IMR-90 (cell line): ENCODE measurements at regions not wholly inside any gene's neighbourhood (a gene's known extent, or its start where the extent isn't known, plus 50 kb on each side); places are given as distances from the start of the nearest gene placed in this dataset.

ENCODE experiments used
- ATAC-seq: fragments of 200-7000 bp; cut with Tn5 transposase; 2 replicates; pipeline ENCODE4 v1.9.1; 2020; ENCODE audit warnings: low read depth, mild to moderate bottlenecking, moderate library complexity
- BruUV-seq: library from RNA; stranded (reverse); fragments of 400-500 nt; replicated peaks from 2 replicates; lab custom pipeline; 2021; lab: Mats Ljungman, UMichigan
- CTCF ChIA-PET: fragments of 300-600 bp; formaldehyde crosslinking; extraction: SDS; loops from one replicate; lab custom pipeline; 2021; ENCODE audit warnings: antibody characterized with exemption; lab: Yijun Ruan, JAX
- POLR2A ChIA-PET: fragments of 300-600 bp; sonication (Branson Sonifier 250); formaldehyde crosslinking; loops from one replicate; lab custom pipeline; 2022; ENCODE audit warnings: antibody characterized with exemption; ENCODE audit not compliant: unreplicated experiment; lab: Charles Lee
- DNase-seq: peaks from one replicate; pipeline ENCODE4 v3.0.0; 2013
- H2AFZ ChIP-seq: replicated peaks from 2 replicates; pipeline ENCODE3; 2013; ENCODE audit warnings: low read length, mild to moderate bottlenecking; ENCODE audit not compliant: poor library complexity
- H2AK5ac ChIP-seq: 2 replicates; pipeline ENCODE4 v1.6.1; 2013; ENCODE audit warnings: low read depth, low read length, inconsistent platforms
- H2AK9ac ChIP-seq: replicated peaks from 2 replicates; pipeline ENCODE3; 2013; ENCODE audit warnings: mild to moderate bottlenecking, low read depth, low read length, moderate library complexity; ENCODE audit not compliant: poor library complexity
- H2BK120ac ChIP-seq: 2 replicates; pipeline ENCODE4 v1.6.1; 2013; ENCODE audit warnings: low read depth, low read length, inconsistent platforms
- H2BK15ac ChIP-seq: 3 replicates; pipeline ENCODE4 v1.6.1; 2013; ENCODE audit warnings: low read depth, low read length, inconsistent platforms
- H2BK20ac ChIP-seq: 2 replicates; pipeline ENCODE4 v1.6.1; 2013; ENCODE audit warnings: low read depth, mild to moderate bottlenecking, inconsistent platforms, low read length, moderate library complexity
- H2BK5ac ChIP-seq: 2 replicates; pipeline ENCODE4 v1.6.1; 2013; ENCODE audit warnings: mild to moderate bottlenecking, low read depth, low read length, inconsistent platforms; ENCODE audit not compliant: poor library complexity, severe bottlenecking
- H3K14ac ChIP-seq: replicated peaks from 2 replicates; pipeline ENCODE4 v1.6.1; 2013; ENCODE audit warnings: low read depth, low read length, inconsistent platforms
- H3K18ac ChIP-seq: 2 replicates; pipeline ENCODE4 v1.6.1; 2013; ENCODE audit warnings: low read depth, low read length, control low read depth
- H3K23ac ChIP-seq: 2 replicates; pipeline ENCODE4 v1.6.1; 2013; ENCODE audit warnings: low read depth, low read length, inconsistent platforms
- H3K27ac ChIP-seq: 2 replicates; pipeline ENCODE4 v1.5.1; 2013; ENCODE audit warnings: mild to moderate bottlenecking, control low read depth, low read length; ENCODE audit not compliant: insufficient read depth
- H3K27me3 ChIP-seq: 2 replicates; pipeline ENCODE4 v1.6.1; 2013; ENCODE audit warnings: low read length; ENCODE audit not compliant: control insufficient read depth, insufficient read depth
- H3K36me3 ChIP-seq: 2 replicates; pipeline ENCODE4 v1.6.1; 2013; ENCODE audit warnings: low read length, mixed read lengths; ENCODE audit not compliant: control insufficient read depth, insufficient read depth
- H3K4ac ChIP-seq: 2 replicates; pipeline ENCODE4 v1.6.1; 2013; ENCODE audit warnings: low read depth, low read length, inconsistent platforms
- H3K4me1 ChIP-seq: 2 replicates; pipeline ENCODE4 v1.6.1; 2013; ENCODE audit warnings: low read length, mixed read lengths; ENCODE audit not compliant: control insufficient read depth, insufficient read depth
- H3K4me2 ChIP-seq: 2 replicates; pipeline ENCODE4 v1.6.1; 2013; ENCODE audit warnings: low read depth, mild to moderate bottlenecking, control low read depth, low read length, moderate library complexity
- H3K4me3 ChIP-seq: 2 replicates; pipeline ENCODE4 v1.5.1; 2013; ENCODE audit warnings: low read depth, mild to moderate bottlenecking, control low read depth, low read length, moderate library complexity; ENCODE audit not compliant: insufficient read depth
- H3K56ac ChIP-seq: 2 replicates; pipeline ENCODE4 v1.6.1; 2013; ENCODE audit warnings: low read length, inconsistent platforms; ENCODE audit not compliant: insufficient read depth; ENCODE audit errors: extremely low read depth
- H3K79me1 ChIP-seq, 2 experiments: 2 replicates each; pipeline ENCODE4 v1.6.1; 2013; ENCODE audit warnings: low read length in 2 of 2, inconsistent platforms in 1 of 2, low read depth in 1 of 2
- H3K9ac ChIP-seq: 2 replicates; pipeline ENCODE4 v1.6.1; 2013; ENCODE audit warnings: low read depth, low read length, control low read depth
- H3K9me1 ChIP-seq: 2 replicates; pipeline ENCODE4 v1.6.1; 2013; ENCODE audit warnings: low read length, inconsistent platforms; ENCODE audit not compliant: insufficient read depth
- H3K9me3 ChIP-seq: 2 replicates; pipeline ENCODE4 v1.6.1; 2013; ENCODE audit warnings: low read length; ENCODE audit not compliant: control insufficient read depth, insufficient read depth
- H4K20me1 ChIP-seq: 2 replicates; pipeline ENCODE4 v1.6.1; 2013; ENCODE audit warnings: low read length, inconsistent platforms; ENCODE audit not compliant: insufficient read depth
- H4K5ac ChIP-seq: 2 replicates; pipeline ENCODE4 v1.6.1; 2013; ENCODE audit warnings: mild to moderate bottlenecking, low read depth, low read length, control low read depth
- H4K8ac ChIP-seq, 2 experiments: 2 replicates each; pipeline ENCODE4 v1.6.1; 2013; ENCODE audit warnings: low read depth in 2 of 2, low read length in 2 of 2, control low read depth in 1 of 2, inconsistent platforms in 1 of 2
- H4K91ac ChIP-seq: 2 replicates; pipeline ENCODE4 v1.6.1; 2013; ENCODE audit warnings: low read depth, low read length, inconsistent platforms; ENCODE audit not compliant: insufficient read depth
- CHD1 ChIP-seq: IDR thresholded peaks from 2 replicates; pipeline ENCODE4 v1.6.1; 2012; ENCODE audit warnings: low read depth, low read length, improper control_type of control experiment
- FOS ChIP-seq: fragments of 150-350 bp; IDR thresholded peaks from 2 replicates; pipeline ENCODE4 v1.6.1; 2016; ENCODE audit warnings: low read depth, low read length
- MAFK ChIP-seq: IDR thresholded peaks from 2 replicates; pipeline ENCODE4 v1.6.1; 2012; ENCODE audit warnings: low read depth, low read length, improper control_type of control experiment
- MXI1 ChIP-seq: IDR thresholded peaks from 2 replicates; pipeline ENCODE4 v1.6.1; 2012; ENCODE audit warnings: low read depth, mild to moderate bottlenecking, low read length, moderate library complexity, borderline replicate concordance
- NFE2L2 ChIP-seq: fragments of 150-350 bp; IDR thresholded peaks from 2 replicates; pipeline ENCODE4 v1.6.1; 2016; ENCODE audit warnings: low read depth, mild to moderate bottlenecking, low read length
- RAD21 ChIP-seq: IDR thresholded peaks from 2 replicates; pipeline ENCODE4 v1.6.1; 2012; ENCODE audit warnings: low read length, improper control_type of control experiment
- RCOR1 ChIP-seq: IDR thresholded peaks from 2 replicates; pipeline ENCODE4 v1.6.1; 2012; ENCODE audit warnings: mild to moderate bottlenecking, low read length, improper control_type of control experiment; ENCODE audit not compliant: insufficient replicate concordance
- RFX5 ChIP-seq: IDR thresholded peaks from 2 replicates; pipeline ENCODE4 v1.8.0; 2012; ENCODE audit warnings: low read depth, mild to moderate bottlenecking, low read length, moderate library complexity
- SMC3 ChIP-seq: fragments of 150-350 bp; IDR thresholded peaks from 2 replicates; pipeline ENCODE4 v1.6.1; 2016; ENCODE audit warnings: low read depth, mild to moderate bottlenecking, antibody characterized with exemption, low read length, moderate library complexity
- WGBS, 2 experiments: methylation state at CpG; one replicate each; pipeline versions ENCODE4 v1.1.5 to v1.1.7; 2013; ENCODE audit warnings: missing lambda C conversion rate in 2 of 2; ENCODE audit not compliant: insufficient read length in 1 of 2; ENCODE audit errors: extremely low coverage in 2 of 2; 5-methylcytosine and 5-hydroxymethylcytosine counted together
- dilution Hi-C: fragments of 300-500 bp; cut with HindIII; formaldehyde crosslinking; loops from one replicate; pipeline ENCODE4 v1.14.3; 2018; ENCODE audit warnings: low sequenced_read_pairs; ENCODE audit not compliant: unreplicated experiment
- in situ Hi-C: fragments of 300-500 bp; cut with MboI; formaldehyde crosslinking; loops from 3 replicates; pipeline ENCODE4 v1.14.3; 2019; ENCODE audit warnings: low sequenced_read_pairs, inconsistent platforms, mixed read lengths
- intact Hi-C: fragments of 100-400 bp; cut with micrococcal nuclease; formaldehyde crosslinking; loops from 2 replicates; pipeline ENCODE4 v1.10.0; 2022
- TF ChIP-seq, protein P1 (sequence below): fragments of 150-350 bp; IDR thresholded peaks from 2 replicates; pipeline ENCODE4 v1.6.1; 2016; ENCODE audit warnings: low read depth, mild to moderate bottlenecking, low read length, moderate library complexity, borderline replicate concordance
- TF ChIP-seq, protein P2 (sequence below): fragments of 150-350 bp; IDR thresholded peaks from 2 replicates; pipeline ENCODE4 v1.6.1; 2017; ENCODE audit warnings: mild to moderate bottlenecking, antibody characterized with exemption, low read length, low read depth

DNA sequence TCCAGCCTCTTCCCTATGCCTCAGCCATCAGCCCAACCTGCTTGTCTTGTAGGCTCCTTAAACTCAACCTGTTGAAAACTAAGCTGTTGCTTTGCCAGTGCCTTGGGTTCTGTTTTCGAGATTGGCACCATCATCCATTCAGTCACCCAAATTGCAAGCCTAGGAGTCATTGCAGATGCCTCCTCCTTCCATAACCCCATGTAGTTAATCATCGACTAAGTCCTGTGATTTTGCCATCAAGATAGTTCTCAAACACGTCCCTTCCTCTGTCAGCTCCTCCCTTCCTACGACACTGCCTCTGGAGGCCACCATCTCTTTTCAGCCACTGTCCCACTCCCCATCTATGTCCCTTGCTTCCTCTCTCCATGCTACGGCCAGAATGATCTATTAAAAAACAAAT lies 168.1 kb downstream of the RAB11FIP2 start:
- Histone ChIP-seq H3K14ac (no peak overlapping the region), H3K27ac (no peak overlapping the region), H2AFZ (no peak overlapping the region), H4K8ac (no peak overlapping the region), H3K27me3 (no peaks in the 10 kb centered on the region), H4K5ac (no peak overlapping the region), H4K20me1 (no peaks in the 10 kb centered on the region), H3K36me3 (no peaks in the 10 kb centered on the region), H3K4me1 (no peaks in the 10 kb centered on the region), H2BK5ac (no peak overlapping the region), H2BK20ac (no peak overlapping the region), H2AK9ac (no peak overlapping the region), H3K4me2 (no peak overlapping the region), H2BK120ac (no peak overlapping the region), H3K4me3 (no peak overlapping the region), H2BK15ac (no peak overlapping the region), H3K23ac (no peak overlapping the region), H3K79me1 (no peaks in the 10 kb centered on the region), H3K4ac (no peak overlapping the region), H3K56ac (no peak overlapping the region), H3K9me1 (no peaks in the 10 kb centered on the region), H3K9ac (no peak overlapping the region), H3K18ac (no peak overlapping the region), H3K9me3 (peaks cover 13% of the 10 kb centered on the region), H2AK5ac (no peak overlapping the region), H4K91ac (no peak overlapping the region)
- WGBS, 2 experiments: 29% methylated on average over 4 of the region's 5 CpGs; no CpG with 5 or more reads in 1 of the 2 experiments
- in situ Hi-C loops (no loop called here), dilution Hi-C loops (no loop called here), intact Hi-C loops (no loop called here)
- ChIA-PET CTCF (no interaction called here), POLR2A (no interaction called here)
- no TSS peak for BruUV-seq
- ATAC-seq (no peak), DNase-seq (no peak)
- TF ChIP-seq RFX5: no peak
- no peak for TF ChIP-seq FOS
- TF ChIP-seq, protein P1, sequence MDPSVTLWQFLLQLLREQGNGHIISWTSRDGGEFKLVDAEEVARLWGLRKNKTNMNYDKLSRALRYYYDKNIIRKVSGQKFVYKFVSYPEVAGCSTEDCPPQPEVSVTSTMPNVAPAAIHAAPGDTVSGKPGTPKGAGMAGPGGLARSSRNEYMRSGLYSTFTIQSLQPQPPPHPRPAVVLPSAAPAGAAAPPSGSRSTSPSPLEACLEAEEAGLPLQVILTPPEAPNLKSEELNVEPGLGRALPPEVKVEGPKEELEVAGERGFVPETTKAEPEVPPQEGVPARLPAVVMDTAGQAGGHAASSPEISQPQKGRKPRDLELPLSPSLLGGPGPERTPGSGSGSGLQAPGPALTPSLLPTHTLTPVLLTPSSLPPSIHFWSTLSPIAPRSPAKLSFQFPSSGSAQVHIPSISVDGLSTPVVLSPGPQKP: no peak
- no peak for TF ChIP-seq NFE2L2
- no peak for TF ChIP-seq MAFK
- no peak for TF ChIP-seq RAD21
- no peak for TF ChIP-seq CHD1
- no peak for TF ChIP-seq RCOR1
- no peak for TF ChIP-seq SMC3
- TF ChIP-seq MXI1: no peak
- TF ChIP-seq, protein P2, sequence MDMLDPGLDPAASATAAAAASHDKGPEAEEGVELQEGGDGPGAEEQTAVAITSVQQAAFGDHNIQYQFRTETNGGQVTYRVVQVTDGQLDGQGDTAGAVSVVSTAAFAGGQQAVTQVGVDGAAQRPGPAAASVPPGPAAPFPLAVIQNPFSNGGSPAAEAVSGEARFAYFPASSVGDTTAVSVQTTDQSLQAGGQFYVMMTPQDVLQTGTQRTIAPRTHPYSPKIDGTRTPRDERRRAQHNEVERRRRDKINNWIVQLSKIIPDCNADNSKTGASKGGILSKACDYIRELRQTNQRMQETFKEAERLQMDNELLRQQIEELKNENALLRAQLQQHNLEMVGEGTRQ: no peak
